ENCODE measurements at regions not wholly inside any gene's neighbourhood (a gene's known extent, or its start where the extent isn't known, plus 50 kb on each side); places are given as distances from the start of the nearest gene placed in this dataset.
"Not testable (repeated sequence)": the region's sequence is repeated elsewhere in the genome, so short reads cannot be mapped to it uniquely, and the experiment has no call there.

DNA sequence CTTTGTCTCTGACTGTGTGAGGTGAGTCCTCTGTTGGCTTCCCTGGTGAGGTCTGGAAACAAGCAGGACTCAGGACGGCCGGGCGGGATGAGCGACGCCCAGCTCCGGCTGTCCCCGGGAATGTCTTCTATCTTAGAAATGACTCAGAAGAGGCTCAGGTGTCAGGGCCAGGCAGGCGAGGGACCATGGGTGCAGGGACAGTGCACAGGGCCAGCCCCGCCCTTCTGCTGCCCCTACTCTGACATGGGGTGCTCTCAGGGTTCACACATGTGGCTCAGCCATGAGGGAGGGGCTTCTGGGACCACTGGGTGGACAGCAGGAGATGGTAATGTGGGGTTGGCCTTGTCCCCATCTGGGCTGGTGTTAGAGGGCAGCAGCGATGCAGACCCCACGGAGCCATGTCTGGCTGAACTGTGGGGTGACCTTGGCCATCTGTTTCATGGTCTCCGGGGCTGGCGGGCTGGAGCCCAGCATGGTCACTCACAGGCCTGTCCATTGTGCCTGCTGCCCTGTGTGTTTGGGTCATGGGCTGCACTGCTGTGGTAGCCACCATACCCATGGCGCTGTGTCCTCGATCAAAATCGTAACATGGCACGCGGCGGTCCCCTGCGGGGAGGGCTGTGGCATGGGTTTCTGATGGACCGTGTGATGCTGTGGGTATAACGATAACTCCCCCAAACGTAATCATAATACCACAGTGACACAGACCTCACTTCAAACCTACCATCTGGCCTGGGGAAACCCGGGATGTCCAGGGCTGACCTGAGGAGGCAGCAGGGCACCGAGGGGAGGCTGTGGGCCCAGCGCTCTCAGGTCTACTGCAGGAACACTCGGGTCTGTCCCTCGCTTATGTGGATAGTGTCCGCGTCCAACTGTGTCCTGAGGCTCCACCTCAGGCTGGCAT, 368.8 kb downstream of the TMEM121 start:
- DNase-seq, result no peak

DNA sequence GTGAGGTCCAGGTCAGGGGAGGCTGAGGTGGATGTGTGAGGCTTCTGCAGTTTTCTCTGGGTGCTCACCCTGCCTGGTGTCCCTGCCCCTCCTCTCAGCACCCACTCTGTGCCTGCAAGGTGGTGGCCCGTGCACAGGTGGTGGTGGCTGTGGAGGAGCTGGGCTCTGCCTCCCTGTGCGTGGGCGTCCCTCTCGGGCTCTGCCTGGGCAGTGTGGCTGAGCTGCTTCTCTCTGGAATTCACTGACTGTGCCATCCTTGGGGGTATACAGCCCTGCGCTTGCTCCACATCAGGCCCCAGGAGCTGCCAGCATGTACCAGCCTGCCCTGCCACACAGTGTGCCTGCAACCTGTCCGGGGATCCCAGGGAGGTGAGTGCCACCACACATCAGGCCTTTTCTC, 369.8 kb downstream of the TMEM121 start:
- not testable (repeated sequence) for DNase-seq

DNA sequence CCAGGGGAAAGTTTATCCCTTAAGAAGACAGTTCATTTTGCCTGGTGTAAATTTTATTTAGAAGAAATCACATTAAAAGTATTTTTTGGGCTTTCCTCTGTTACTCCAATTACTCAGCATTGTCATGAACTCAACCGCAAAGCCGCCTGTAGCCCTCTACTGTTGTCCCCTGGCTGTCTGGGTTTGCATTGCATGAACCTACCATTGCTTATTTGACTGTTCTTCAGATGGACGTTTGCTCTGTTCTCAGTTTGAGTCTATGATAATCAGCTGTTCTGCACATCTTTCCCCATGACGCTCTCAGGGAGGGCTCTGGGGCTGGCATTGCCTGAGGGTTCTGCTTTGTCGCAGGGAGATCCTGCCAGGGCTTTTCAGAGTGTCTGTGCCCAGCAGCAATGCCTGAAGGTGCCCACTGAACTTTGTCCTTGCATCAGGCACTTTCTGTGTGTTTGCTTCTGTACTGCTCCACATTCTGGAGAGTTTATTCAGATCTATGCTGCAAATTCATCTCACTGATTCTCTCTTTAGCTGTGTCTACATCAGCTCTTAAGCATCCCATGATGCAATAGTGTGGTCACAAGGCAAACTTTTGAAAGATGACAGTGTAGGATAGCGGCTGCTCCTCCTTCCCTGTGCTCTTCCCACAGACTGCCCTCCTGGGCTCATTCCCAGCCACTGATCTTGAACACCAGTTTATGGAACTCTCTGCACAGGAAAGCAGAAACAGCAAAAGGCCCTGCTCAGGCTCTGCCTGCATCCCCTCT, 370.8 kb downstream of the TMEM121 start:
- DNase-seq, result not testable (repeated sequence)

DNA sequence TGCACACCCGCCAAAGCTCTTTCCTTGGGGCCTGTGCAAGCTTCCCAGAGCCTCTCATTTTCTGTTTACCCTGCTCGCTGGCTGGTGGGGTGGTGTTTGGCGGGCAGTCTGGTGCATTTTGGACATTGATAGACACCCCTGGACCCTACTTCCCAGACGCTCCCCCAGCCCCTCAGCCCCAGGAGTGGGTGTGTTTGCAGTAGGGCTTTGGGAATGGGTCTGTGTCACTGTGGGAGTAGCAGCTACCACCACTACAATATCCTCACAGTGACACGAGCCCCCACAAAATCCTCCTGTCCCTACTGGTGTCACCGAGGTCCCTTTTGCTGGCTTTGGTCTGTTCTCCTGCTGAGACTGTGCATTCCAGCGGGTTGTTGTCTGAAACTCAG, 371.3 kb downstream of the TMEM121 start:
- DNase-seq, result no peak

DNA sequence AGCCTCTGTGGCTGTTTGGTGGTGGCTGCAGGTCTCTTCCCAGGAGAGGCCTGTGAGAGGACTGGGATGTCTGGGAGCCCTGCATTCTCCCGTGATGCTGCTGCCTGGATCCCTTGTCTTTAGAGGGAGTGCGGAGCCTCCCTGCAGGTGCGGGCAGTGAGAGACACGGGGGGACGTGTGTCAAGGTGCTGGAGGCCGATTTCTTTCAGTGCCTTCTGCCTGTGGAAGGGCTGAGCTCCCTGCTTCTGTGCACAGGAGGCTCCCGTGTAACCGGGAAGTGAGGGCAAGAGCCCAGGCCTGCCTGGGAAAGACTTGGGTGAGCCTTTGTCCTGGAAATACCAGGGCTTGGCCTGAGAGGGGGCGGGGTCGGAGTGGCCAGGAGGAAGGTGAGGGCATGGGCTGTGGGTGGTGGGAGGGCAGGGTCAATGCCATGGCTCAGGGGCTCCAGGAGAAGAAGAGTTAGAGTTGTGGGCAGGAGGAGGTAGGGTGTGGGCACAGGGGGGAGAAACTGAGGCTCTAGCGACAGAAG, 372.2 kb downstream of the TMEM121 start:
- no peak for DNase-seq

DNA sequence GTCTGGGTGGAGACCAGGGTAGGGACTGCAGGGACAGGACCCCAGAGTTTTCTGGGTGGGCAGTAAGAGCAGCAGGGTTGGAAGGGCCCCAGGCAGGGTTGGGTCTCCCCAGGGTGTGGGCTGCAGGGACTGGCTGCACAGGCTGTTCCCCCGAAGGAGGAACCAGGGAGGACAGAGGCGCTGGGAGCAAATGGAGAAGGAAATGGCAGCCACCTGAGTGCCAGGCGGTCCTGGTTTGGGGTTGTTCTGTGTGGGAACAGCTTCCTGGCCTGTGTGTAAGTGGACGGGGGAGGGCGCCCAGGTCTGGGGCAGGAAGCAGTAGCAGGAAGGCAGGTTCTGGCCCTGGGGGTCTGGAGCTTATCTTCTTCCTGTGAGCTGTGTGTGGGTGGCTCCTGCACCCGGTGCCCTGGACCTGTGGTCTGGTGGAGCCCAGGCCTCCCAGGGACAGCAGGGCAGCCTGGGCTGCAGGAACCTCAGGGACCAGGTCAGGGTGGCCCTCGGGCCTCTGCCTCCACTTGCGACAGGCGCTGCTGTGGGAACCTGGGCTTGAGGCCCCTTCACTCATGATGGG, 372.8 kb downstream of the TMEM121 start:
- DNase-seq, result no peak

DNA sequence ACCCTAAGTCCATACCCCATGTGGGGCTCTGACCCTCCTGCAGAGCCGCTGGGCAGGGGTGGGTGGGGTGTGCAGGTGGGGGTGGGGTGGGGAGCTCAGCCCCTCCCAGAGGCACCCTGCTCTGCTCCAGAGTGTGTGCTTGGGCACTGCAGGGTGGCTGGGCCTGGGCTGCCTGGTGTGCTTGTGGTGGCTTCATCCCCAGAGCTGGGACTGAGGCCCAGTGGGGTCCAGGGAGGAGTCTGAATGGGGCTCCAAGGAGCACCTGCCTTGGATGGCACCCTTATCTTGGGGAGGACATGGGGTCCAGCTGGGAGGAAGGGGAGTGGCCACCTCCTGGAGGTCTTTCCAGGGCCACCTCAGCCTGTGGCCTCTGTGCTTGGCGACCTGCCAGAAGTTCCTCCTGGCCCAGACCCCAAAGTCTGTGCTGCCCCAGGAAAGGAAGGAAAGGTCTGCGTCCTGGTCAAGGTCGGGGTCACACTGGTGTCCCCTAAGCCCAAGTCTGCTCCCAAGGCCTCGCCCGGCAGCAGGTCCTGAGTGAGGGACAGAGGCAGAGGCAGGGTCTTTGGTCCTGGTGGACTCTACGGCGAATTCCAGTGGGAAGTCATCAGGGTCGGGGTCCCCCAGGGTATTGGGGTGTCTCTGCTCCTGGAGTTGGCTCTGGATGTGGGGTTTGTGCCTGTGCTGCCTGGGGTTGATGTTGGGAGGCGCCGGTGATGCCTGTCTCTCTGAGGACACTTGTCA, 373.4 kb downstream of the TMEM121 start:
- no peak for DNase-seq

DNA sequence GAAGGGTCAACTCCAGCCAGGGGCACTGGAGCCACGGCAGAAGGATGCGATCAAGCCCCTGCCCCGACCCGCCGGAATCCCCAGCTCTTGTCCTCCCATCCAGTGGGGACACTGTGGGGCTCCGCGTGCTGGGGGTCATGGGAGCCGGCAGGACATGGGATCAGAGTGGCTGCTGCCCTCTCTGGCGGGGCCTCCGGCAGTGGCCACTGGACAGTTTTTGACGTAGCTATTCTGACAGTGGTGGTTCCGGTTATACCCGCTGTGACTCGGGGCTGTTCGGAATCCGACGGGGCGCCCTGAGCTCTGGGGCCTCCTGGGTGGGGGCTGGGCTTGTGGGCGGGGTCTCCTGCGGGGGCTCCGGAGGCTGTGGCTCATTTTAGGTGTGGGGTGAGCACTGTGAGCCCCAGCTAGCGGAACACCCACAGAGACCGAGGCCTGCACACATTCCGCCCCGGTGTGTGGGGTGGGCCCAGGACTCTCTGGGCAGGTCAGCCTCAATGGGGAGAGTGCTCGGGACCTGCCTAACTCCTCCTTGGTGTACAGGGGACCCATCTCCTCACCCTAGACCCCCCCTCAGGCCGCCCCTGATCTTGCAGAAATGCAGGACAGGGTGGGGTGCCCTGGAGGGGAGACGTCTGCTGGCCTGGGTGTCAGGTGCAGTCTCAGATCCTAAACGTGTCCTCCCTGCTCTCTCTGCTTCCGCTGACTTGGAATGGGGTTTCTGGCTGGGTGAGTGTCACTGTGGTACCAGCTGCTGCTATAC, 374.2 kb downstream of the TMEM121 start:
- DNase-seq, result no peak

DNA sequence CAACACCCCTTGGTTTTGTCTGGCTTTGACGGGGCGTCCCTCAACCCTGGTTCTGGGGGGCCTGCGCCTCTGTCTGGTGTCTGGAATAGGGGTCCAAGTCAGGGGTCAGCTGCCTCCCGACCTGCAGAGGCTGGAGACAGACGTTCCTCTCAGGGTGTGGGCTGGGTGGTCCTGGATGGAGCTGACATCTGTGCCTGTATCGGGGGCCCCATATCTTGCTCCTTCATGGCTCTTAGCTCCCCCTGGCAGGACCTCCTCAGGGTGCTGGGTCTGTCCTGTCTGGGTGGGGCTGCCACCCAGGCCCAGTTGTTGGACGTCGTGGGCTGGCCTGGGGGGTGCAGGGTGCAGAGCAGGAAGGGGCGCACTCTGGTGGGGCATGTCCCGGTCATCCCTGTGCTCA, 374.8 kb downstream of the TMEM121 start:
- no peak for DNase-seq

DNA sequence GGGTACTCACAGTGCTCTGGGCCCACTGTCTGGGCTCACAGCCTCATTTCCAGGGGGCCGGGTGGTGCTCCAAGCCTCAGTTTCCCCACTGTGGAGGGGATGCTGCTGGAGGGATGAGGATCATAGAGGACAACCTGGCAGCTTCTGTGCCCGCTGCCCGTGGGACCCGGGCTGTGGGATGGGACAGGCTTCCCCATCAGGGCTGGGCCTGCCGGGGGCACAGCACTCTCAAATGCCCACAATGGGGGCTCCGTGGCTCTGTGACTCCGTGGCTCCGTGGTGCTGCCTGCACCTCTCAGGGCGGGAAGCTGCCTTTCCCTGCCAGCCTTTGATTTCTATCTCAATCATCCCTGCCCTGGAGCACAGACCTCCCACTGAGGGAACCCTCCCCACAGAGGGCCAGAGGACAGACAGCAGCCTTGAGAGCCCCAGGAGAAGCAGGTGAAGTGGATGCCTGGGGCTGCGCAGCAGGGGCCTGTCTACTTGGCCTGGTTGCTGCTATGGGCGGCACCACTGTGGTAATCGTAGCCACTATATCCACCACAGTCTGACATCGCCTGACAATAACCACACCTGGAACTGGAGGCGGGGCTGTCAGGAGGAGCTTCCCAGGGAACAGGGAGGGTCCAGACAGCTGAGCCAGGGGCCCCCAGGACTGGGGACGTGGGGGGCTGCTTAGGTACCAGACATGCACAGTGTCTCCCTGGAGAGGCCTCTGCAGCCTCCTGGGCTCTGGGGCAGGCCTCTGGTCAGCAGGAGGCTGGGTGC, 375.9 kb downstream of the TMEM121 start:
- no peak for DNase-seq

DNA sequence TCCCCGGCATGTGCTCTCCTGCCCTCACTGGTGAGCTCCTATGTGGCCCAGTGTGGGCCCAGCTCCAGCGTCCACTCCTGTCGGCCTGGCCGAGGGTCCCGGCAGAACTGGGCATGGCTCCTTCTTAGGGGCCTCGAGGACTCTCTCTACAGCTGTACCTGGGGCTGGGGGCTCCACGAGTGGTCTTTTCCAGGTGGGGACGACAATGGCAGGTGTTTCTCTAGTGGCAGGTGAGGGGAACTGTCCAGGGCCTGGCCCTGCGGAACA, 376.4 kb downstream of the TMEM121 start:
- DNase-seq, result not testable (repeated sequence)

DNA sequence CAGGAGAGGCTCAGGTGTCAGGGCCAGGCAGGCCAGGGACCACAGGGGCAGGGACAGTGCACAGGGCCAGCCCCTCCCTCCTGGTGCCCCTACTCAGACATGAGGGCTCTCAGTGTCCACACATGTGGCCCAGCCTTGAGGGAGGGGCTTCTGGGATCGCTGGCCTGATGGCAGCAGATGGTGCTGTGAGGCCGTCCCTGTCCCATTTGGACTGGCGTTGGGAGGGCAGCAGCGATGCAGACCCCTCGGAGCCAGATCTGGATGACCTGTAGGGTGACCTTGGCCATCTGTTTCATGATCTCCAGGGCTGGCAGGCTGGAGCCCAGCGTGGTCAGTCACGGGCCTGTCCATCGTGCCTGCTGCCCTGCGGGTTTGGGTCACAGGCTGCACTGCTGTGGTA, 377.6 kb downstream of the TMEM121 start:
- DNase-seq, result no peak

DNA sequence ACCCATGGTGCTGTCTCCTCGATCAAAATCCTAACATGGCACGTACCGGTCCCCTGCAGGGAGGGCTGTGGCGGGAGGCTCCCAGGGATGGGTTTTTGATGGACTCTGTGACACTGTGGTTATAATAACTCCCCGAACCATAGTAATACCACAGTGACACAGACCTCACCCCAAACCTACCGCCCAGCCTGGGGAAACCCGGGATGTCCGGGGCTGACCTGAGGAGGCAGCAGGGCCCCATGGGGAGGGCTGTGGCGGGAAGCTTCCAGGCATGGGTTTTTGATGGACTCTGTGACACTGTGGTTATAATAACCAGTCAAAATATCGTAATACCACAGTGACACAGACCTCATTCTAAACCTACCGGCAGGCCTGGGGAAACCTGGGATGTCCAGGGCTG, 378.0 kb downstream of the TMEM121 start:
- DNase-seq, result no peak

DNA sequence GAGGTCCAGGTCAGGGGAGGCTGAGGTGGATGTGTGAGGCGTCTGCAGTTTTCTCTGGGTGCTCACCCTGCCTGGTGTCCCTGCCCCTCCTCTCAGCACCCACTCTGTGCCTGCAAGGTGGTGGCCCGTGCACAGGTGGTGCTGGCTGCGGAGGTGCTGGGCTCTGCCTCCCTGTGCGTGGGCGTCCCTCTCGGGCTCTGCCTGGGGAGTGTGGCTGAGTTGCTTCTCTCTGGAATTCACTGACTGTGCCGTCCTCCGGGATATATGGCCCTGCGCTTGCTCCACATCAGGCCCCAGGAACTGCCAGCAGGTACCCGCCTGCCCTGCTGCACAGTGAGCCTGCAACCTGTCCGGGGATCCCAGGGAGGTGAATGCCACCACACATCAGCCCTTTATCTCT, 379.1 kb downstream of the TMEM121 start:
- no peak for DNase-seq

DNA sequence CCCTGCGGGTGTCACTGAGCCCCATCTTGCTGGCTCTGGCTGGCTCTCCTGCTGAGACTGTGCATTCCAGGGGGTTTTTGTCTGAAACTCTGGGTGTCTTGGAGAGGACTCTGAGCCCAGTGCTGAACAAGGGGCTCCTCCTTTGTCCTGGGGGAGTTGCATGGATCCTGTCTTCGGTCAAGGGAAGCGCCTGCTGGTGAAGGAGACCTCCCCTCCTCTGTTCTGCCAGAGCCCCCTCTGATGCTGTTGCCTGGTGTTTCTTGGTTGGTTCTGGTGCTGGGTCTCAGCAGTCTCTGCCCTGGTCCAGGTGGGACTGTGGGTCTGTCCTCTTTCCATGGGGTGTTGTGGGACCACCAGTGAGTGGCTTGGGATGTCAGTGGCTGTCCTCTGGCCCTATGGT, 380.9 kb downstream of the TMEM121 start:
- no peak for DNase-seq

DNA sequence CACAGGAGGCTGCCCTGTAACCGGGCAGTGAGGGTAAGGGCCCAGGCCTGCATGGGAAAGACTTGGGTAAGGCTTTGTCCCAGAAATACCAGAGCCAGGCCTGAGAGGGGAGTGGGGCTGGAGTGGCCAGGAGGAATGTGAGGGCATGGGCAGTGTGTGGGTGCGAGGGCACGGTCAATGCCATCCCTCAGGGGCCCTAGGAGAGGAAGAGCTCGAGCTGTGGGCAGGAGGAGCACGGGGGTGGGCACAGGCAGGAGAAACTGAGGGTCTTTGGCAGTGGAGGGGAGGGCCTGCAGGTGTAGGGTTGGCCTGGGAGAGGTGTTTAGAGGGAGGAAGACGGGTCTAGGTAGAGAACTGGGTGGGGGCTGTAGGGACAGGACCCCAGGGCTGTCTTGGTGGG, 381.6 kb downstream of the TMEM121 start:
- no peak for DNase-seq

DNA sequence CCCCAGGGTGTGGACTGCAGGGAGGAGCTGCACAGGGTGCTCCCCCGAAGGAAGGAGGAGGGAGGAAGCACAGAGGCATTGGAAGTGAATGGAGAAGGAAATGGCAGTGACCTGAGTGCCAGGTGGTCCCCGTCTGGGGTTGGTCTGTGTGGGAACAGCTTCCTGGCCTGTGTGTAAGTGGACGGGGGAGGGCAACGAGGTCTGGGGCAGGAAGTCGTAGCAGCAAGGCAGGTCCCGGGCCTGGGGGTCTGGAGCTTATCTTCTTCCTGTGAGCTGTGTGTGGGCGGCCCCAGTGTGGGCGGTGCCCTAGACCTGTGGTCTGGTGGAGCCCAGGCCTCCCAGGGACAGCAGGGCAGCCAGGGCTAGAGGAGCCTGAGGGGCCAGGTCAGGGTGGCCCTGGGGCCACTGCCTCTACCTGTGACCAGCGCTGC, 382.1 kb downstream of the TMEM121 start:
- DNase-seq, result no peak

DNA sequence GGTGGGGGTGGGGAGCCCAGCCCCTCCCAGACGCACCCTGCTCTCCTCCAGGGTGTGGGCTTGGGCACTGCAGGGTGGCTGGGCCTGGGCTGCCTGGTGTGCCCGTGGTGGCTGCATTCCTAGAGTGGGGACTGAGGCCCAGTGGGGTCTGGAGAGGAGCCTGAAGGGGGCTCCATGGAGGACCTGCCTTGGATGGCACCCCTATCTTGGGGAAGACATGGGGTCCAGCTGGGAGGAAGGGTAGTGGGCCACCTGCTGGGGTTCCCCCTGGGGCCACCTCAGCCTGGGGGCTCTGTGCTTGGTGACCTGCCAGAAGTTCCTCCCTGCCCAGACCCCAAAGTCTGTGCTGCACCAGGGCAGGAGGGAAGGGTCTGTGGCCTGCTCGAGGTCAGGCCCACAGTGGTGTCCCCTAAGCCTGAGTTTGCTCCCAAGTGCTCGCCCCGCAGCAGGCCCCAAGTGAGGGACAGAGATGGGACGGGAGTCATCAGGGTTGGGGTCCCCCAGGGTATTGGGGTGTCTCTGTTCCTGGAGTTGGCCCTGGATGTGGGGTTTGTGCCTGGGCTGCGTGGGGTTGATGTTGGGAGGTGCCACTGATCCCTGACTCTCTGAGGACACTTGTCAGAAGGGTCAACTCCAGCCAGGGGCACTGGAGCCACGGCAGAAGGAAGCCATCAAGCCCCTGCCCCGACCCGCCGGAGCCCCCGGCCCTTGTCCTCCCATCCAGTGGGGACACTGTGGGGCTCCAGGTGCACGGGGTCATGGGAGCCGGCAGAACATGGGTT, 382.9 kb downstream of the TMEM121 start:
- no peak for DNase-seq

DNA sequence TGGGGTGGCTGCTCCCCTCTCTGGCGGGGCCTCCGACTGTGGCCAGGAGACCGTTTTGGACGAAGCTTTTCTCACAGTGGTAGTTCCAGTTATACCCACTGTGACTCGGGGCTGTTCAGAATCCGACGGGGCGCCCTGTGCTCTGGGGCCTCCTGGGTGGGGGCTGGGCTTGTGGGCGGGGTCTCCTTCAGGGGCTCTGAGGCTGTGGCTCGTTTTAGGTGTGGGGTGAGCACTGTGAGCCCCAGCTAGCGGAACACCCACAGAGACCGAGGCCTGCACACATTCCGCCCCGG, 383.4 kb downstream of the TMEM121 start:
- DNase-seq, result not testable (repeated sequence)

DNA sequence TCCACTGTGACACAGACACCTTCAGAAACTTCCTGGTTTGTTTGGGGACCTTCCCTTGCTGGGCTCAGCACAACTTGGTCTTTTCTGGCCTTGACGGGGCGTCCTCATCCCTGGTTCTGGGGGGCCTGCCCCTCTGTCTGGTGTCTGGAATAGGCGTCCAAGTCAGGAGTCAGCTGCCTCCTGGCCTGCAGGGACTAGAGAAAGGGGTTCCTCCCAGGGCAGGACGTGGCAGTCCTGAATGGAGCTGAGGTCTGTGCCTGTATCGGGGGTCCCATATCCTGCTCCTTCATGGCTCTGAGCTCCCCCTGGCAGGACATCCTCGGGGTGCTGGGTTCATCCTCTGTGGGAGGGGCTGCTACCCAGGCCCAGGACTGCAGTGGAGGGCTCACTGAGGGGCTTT, 384.0 kb downstream of the TMEM121 start:
- DNase-seq, result no peak

Data from NCI-H774 (cell line).